Kidney (tissue), 13 donors: ENCODE measurements at regions not wholly inside any gene's neighbourhood (a gene's known extent, or its start where the extent isn't known, plus 50 kb on each side); places are given as distances from the start of the nearest gene placed in this dataset.

Source experiments
- DNase-seq, 5 donors: peaks; one replicate each; pipeline ENCODE4 v3.0.0-alpha.2; 2013 to 2020
- FAIRE-seq: peaks from 2 replicates; lab custom pipeline; 2012; peaks lifted over from hg19 to GRCh38; lab: Jason Lieb, UNC
- H3K27ac ChIP-seq, 2 donors: one replicate each; pipeline ENCODE4 v1.7.0; 2013; ENCODE audit warnings: low read depth in 2 of 2, low read length in 2 of 2, inconsistent platforms in 1 of 2
- H3K27me3 ChIP-seq: one replicate; pipeline ENCODE4 v1.7.1; 2013; ENCODE audit warnings: low read length, inconsistent platforms; ENCODE audit not compliant: control insufficient read depth, insufficient read depth
- H3K36me3 ChIP-seq, 3 donors: one replicate each; pipeline versions ENCODE4 v1.7.0 to v1.7.1; 2013; ENCODE audit warnings: low read length in 3 of 3, control low read depth in 1 of 3, inconsistent platforms in 1 of 3; ENCODE audit not compliant: insufficient read depth in 3 of 3, control insufficient read depth in 2 of 3
- H3K4me1 ChIP-seq, 3 donors: one replicate each; pipeline versions ENCODE4 v1.7.0 to v1.7.1; 2013; ENCODE audit warnings: low read length in 3 of 3, inconsistent platforms in 1 of 3, low read depth in 1 of 3; ENCODE audit not compliant: control insufficient read depth in 2 of 3, insufficient read depth in 2 of 3
- H3K4me3 ChIP-seq, 3 donors: one replicate each; pipeline versions ENCODE4 v1.7.0 to v1.8.1; 2013; ENCODE audit warnings: low read length in 3 of 3, control low read depth in 1 of 3, inconsistent platforms in 1 of 3
- H3K9ac ChIP-seq, 3 donors: one replicate each; pipeline versions ENCODE4 v1.7.0 to v1.7.1; 2013; ENCODE audit warnings: low read length in 3 of 3, control low read depth in 1 of 3, inconsistent platforms in 1 of 3
- H3K9me3 ChIP-seq, 3 donors: one replicate each; pipeline versions ENCODE4 v1.7.0 to v1.7.1; 2013; ENCODE audit warnings: low read length in 3 of 3, control low read depth in 1 of 3, inconsistent platforms in 1 of 3; ENCODE audit not compliant: control insufficient read depth in 2 of 3, insufficient read depth in 1 of 3
- intact Hi-C: fragments of 100-400 bp; cut with DNase I; formaldehyde crosslinking; loops from one replicate; pipeline ENCODE4 v1.11.1; 2022
- TF ChIP-seq, protein P1 (sequence below): IDR thresholded peaks from 3 replicates; pipeline ENCODE4 v1.5.1; 2012; ENCODE audit warnings: mild to moderate bottlenecking, moderate library complexity, borderline replicate concordance; ENCODE audit not compliant: insufficient read depth; ENCODE audit errors: extremely low read depth
- donor health status: control.
- donor health status: control.
- donor health status: control.
- donor health status: control.
- donor health status: control.
- donor health status: DM: yes; HTN: yes; CAD: no.
- donor health status: Normal renal cell carcinoma (clear cell type).

DNA sequence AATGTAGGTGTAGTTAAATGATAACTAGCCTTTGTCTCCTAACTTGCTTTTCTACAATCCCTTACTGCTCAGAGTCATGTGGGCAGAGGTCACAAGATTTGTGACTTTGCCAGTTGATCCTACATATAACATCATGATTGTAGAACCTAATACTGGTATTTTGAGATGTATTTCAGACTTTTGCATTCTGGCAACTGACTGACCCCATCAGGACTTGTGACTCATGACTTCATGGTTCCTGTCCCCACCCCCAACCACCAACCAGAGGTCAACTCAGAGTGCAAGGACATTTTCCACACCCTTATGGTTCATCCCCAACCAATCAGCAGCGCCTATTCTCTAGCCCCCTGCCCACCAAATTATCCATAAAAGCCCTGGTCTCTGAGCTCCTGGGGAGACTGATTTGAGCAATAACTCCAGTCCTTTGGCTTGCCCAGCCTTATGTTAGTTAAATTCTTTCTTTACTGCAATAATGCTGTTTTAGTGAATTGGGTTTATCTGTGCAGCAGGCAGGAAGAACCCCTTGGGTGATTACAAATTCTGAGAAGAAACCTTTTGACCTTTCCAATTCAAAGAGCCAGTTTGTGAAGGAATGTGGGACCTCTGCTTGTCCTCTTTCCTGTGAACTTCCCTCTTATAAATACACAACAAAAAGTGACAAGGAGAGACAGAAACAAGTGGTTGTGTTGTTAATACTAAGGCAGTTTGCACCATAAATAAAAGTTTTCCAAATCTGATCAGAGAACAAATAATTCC lies 588.7 kb downstream of the UTRN start:
- TF ChIP-seq, protein P1, sequence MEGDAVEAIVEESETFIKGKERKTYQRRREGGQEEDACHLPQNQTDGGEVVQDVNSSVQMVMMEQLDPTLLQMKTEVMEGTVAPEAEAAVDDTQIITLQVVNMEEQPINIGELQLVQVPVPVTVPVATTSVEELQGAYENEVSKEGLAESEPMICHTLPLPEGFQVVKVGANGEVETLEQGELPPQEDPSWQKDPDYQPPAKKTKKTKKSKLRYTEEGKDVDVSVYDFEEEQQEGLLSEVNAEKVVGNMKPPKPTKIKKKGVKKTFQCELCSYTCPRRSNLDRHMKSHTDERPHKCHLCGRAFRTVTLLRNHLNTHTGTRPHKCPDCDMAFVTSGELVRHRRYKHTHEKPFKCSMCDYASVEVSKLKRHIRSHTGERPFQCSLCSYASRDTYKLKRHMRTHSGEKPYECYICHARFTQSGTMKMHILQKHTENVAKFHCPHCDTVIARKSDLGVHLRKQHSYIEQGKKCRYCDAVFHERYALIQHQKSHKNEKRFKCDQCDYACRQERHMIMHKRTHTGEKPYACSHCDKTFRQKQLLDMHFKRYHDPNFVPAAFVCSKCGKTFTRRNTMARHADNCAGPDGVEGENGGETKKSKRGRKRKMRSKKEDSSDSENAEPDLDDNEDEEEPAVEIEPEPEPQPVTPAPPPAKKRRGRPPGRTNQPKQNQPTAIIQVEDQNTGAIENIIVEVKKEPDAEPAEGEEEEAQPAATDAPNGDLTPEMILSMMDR = no peak
- no peaks in the 10 kb centered on the region for H3K9me3 ChIP-seq
- no peak overlapping the region for H3K9ac ChIP-seq
- intact Hi-C loops = no loop called here
- DNase-seq = no peak
- no peaks in the 10 kb centered on the region for H3K36me3 ChIP-seq
- H3K27ac ChIP-seq = no peak overlapping the region
- H3K4me3 ChIP-seq = no peak overlapping the region
- no peaks in the 10 kb centered on the region for H3K27me3 ChIP-seq
- no peaks in the 10 kb centered on the region for H3K4me1 ChIP-seq
- no peak for FAIRE-seq

DNA sequence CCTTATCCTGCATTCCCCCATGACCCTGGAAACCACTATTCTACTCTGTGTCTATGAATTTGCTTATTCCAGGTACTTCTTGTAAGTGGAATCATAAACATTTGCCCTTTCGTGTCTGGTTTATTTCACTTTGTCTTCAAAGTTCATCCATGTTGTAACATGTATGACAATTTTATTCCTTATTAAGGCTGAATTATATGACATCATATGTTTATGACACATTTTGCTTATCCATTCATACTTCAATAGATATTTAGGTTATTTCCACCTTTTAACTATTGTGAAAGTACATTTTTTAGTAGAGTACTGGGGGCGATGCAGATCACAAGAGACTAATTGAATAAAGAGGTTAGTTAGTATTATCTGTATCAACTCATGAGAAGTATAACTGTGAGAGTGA lies 591.6 kb downstream of the UTRN start:
- FAIRE-seq (no peak), DNase-seq (no peak)
- no peaks in the 10 kb centered on the region for H3K27me3 ChIP-seq
- H3K9ac ChIP-seq = no peak overlapping the region
- no peaks in the 10 kb centered on the region for H3K4me1 ChIP-seq
- no peak overlapping the region for H3K4me3 ChIP-seq
- no peak overlapping the region for H3K27ac ChIP-seq
- no peaks in the 10 kb centered on the region for H3K36me3 ChIP-seq
- intact Hi-C loops = no loop called here
- TF ChIP-seq, protein P1 = no peak
- no peaks in the 10 kb centered on the region for H3K9me3 ChIP-seq

GRCh38 chr6:144877118-144877517 lies 592.0 kb downstream of the UTRN start:
- H3K27ac ChIP-seq = no peak overlapping the region
- TF ChIP-seq, protein P1 = no peak
- no peak overlapping the region for H3K4me3 ChIP-seq
- H3K9me3 ChIP-seq = no peaks in the 10 kb centered on the region
- H3K36me3 ChIP-seq = no peaks in the 10 kb centered on the region
- intact Hi-C loops = no loop called here
- no peak overlapping the region for H3K9ac ChIP-seq
- no peaks in the 10 kb centered on the region for H3K27me3 ChIP-seq
- DNase-seq (no peak), FAIRE-seq (no peak)
- no peaks in the 10 kb centered on the region for H3K4me1 ChIP-seq
